Hepatocyte (in vitro differentiated cells): ENCODE measurements at regions not wholly inside any gene's neighbourhood (a gene's known extent, or its start where the extent isn't known, plus 50 kb on each side); places are given as distances from the start of the nearest gene placed in this dataset.
A peak's percentile ranks its signal among the peaks of the same experiment; 100 is the strongest.
"Not testable (repeated sequence)": the region's sequence is repeated elsewhere in the genome, so short reads cannot be mapped to it uniquely, and the experiment has no call there.

Experiments
- DNase-seq: peaks from one replicate; pipeline ENCODE4 v3.0.0-alpha.2; 2016; ENCODE audit warnings: low spot score
- H2AFZ ChIP-seq: fragments of 200-600 bp; sonication (generic); 2 replicates; pipeline ENCODE4 v1.6.0; 2016; ENCODE audit warnings: antibody characterized with exemption, mild to moderate bottlenecking
- H3K27ac ChIP-seq: fragments of 200-600 bp; sonication (generic); 2 replicates; pipeline ENCODE4 v1.5.1; 2016; ENCODE audit warnings: mild to moderate bottlenecking
- H3K27me3 ChIP-seq: fragments of 200-600 bp; sonication (generic); 2 replicates; pipeline ENCODE4 v1.6.1; 2016
- H3K36me3 ChIP-seq: fragments of 200-600 bp; sonication (generic); replicated peaks from 2 replicates; pipeline ENCODE4 v1.5.1; 2016; ENCODE audit warnings: low read depth; ENCODE audit not compliant: insufficient read depth
- H3K4me1 ChIP-seq: fragments of 200-600 bp; sonication (generic); 2 replicates; pipeline ENCODE4 v1.5.1; 2016; ENCODE audit warnings: mild to moderate bottlenecking, moderate library complexity; ENCODE audit not compliant: insufficient read depth
- H3K4me2 ChIP-seq: fragments of 200-600 bp; sonication (generic); 2 replicates; pipeline ENCODE4 v1.6.0; 2016
- H3K4me3 ChIP-seq: fragments of 200-600 bp; sonication (generic); 2 replicates; pipeline ENCODE4 v1.5.1; 2016; ENCODE audit warnings: mild to moderate bottlenecking
- H3K79me2 ChIP-seq: fragments of 200-600 bp; sonication (generic); 2 replicates; pipeline ENCODE4 v1.6.0; 2017; ENCODE audit warnings: mild to moderate bottlenecking
- H3K9me2 ChIP-seq: fragments of 200-600 bp; sonication (generic); replicated peaks from 2 replicates; pipeline ENCODE4 v1.6.0; 2017; ENCODE audit warnings: mild to moderate bottlenecking; ENCODE audit not compliant: insufficient read depth
- H3K9me3 ChIP-seq: fragments of 200-600 bp; sonication (generic); 2 replicates; pipeline ENCODE4 v1.5.1; 2016; ENCODE audit warnings: low read depth, mild to moderate bottlenecking
- H4K20me1 ChIP-seq: fragments of 200-600 bp; sonication (generic); 2 replicates; pipeline ENCODE4 v1.6.0; 2016; ENCODE audit warnings: mild to moderate bottlenecking; ENCODE audit not compliant: insufficient read depth, poor library complexity, severe bottlenecking
- EZH2 ChIP-seq: fragments of 200-600 bp; sonication (generic); IDR thresholded peaks from 2 replicates; pipeline ENCODE4 v1.6.1; 2016; ENCODE audit warnings: antibody characterized with exemption, mild to moderate bottlenecking, borderline replicate concordance
- EZH2phosphoT487 ChIP-seq: fragments of 200-600 bp; sonication (generic); IDR thresholded peaks from one replicate; pipeline ENCODE4 v1.6.1; 2018; ENCODE audit warnings: antibody characterized with exemption, mild to moderate bottlenecking, low read depth, moderate library complexity; ENCODE audit not compliant: unreplicated experiment, severe bottlenecking
- WGBS: methylation state at CpG from one replicate; pipeline ENCODE4 v1.1.6; 2016; ENCODE audit warnings: low lambda C conversion rate; ENCODE audit errors: missing lambda C conversion rate; 5-methylcytosine and 5-hydroxymethylcytosine counted together
- TF ChIP-seq, protein P1 (sequence below): fragments of 200-600 bp; sonication (generic); IDR thresholded peaks from 2 replicates; pipeline ENCODE4 v1.5.1; 2016; ENCODE audit warnings: antibody characterized with exemption, mild to moderate bottlenecking; ENCODE audit not compliant: poor library complexity

DNA sequence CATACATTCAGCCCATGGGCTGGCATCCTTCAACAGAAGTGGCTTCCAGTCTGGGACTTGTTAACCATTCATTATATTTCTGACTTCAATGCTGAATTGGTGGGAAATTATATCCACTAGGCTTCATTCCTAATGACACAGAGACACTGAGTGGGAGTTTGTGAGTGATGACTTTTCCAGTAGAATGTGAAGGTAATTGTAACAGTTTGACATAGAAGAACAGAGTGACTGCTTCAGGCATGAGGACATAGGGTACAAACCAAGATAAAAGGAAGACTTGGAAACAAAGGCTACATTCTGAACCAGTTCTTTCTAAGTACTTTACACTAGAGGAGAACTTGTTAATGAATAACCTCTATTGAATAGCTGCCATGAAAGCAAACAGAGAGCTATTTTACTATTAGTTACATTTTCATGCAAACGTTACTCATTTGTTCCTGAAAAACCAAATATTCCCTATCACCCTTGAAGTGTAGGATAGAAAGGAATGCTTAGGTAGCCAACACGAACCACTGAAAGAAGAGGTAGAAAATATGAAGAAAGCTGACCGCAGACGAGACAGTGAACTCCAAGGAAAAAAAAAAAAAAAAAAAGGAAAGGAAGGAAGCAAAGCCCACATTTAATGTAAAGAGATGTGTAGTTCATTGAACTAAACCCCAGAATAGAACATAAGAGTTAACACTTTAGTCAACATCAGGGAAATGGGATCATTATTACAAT lies 237.0 kb upstream of the SEMA3C start:
- 47% methylated on average over 4 of the region's 4 CpGs for WGBS
- TF ChIP-seq, protein P1, sequence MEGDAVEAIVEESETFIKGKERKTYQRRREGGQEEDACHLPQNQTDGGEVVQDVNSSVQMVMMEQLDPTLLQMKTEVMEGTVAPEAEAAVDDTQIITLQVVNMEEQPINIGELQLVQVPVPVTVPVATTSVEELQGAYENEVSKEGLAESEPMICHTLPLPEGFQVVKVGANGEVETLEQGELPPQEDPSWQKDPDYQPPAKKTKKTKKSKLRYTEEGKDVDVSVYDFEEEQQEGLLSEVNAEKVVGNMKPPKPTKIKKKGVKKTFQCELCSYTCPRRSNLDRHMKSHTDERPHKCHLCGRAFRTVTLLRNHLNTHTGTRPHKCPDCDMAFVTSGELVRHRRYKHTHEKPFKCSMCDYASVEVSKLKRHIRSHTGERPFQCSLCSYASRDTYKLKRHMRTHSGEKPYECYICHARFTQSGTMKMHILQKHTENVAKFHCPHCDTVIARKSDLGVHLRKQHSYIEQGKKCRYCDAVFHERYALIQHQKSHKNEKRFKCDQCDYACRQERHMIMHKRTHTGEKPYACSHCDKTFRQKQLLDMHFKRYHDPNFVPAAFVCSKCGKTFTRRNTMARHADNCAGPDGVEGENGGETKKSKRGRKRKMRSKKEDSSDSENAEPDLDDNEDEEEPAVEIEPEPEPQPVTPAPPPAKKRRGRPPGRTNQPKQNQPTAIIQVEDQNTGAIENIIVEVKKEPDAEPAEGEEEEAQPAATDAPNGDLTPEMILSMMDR = no peak
- H3K4me3 ChIP-seq = no peak overlapping the region
- peak overlapping the region; percentile 52 for H3K4me2 ChIP-seq
- H3K27ac ChIP-seq = peak overlapping the region; percentile 21
- H3K27me3 ChIP-seq = no peaks in the 10 kb centered on the region
- no peaks in the 10 kb centered on the region for H4K20me1 ChIP-seq
- DNase-seq = peak; percentile 26
- peaks cover 8% of the 10 kb centered on the region for H3K4me1 ChIP-seq
- no peaks in the 10 kb centered on the region for H3K9me2 ChIP-seq
- H3K79me2 ChIP-seq = no peaks in the 10 kb centered on the region
- H2AFZ ChIP-seq = no peak overlapping the region
- H3K36me3 ChIP-seq = no peaks in the 10 kb centered on the region
- H3K9me3 ChIP-seq = no peaks in the 10 kb centered on the region

DNA sequence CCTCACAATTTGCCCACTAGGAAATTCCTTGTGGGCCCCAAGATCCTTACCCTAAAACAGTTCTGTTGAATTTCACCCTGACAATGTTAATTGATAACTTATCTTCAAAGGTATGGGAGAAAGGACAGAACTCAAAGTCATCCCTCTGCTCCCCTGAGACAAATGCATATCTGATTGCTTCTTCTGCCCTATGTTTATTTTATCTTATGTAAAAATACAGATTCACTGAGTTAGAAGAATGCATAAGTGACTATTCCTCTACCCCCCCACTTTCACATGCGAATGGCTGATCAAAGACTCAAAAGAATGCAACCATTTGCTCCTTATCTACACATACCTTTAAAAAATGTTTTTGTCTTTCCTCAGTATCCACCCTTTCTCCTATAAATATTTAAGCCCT lies 235.7 kb upstream of the SEMA3C start:
- no peaks in the 10 kb centered on the region for H3K27me3 ChIP-seq
- H3K4me1 ChIP-seq = peaks cover 8% of the 10 kb centered on the region
- H3K9me3 ChIP-seq = no peaks in the 10 kb centered on the region
- H3K36me3 ChIP-seq = no peaks in the 10 kb centered on the region
- peak overlapping the region; percentile 4 for H2AFZ ChIP-seq
- no peak for DNase-seq
- no peaks in the 10 kb centered on the region for H4K20me1 ChIP-seq
- no peak overlapping the region for H3K4me3 ChIP-seq
- no peak overlapping the region for H3K4me2 ChIP-seq
- WGBS = 50% methylated on average over 1 of the region's 1 CpG
- TF ChIP-seq EZH2phosphoT487 = no peak
- no peak for TF ChIP-seq EZH2
- TF ChIP-seq, protein P1 = no peak
- peak overlapping the region; percentile 44 for H3K27ac ChIP-seq
- no peaks in the 10 kb centered on the region for H3K9me2 ChIP-seq
- H3K79me2 ChIP-seq = no peaks in the 10 kb centered on the region

DNA sequence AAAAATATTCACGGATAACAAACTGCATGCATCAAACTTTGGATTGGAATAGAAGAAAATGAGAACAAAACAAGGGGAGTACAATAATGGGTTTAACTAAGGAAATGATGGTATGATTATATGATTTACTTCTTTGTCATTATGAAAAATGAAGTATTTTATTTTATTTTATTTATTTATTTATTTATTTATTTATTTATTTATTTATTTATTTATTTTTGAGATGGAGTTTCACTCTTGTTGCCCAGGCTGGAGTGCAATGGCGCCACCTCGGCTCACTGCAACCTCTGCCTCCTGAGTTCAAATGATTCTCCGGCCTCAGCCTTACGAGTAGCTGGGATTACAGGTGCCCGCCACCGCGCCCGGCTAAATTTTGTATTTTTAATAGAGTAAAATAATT lies 234.1 kb upstream of the SEMA3C start:
- 99% methylated on average over 9 of the region's 9 CpGs for WGBS
- not testable (repeated sequence) for DNase-seq

DNA sequence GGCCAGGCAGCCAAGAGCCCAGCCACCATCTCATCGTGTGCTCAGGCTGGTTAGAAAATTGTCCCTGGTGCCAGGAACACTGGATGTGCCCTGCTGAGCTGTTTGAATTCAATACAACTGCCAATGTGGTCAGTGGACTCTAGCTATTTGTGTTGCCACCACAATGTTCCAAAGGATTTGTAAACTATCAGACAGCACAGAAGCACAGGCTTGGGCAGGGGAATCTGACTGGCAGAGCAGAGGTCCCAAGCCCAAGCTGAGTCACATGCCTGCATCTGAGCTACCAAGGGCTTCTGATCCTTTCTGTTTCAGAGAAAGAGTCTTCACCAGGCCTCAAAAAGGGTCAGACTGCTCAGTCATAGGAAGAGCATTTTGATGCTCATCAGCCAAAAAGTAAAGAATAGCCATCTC lies 232.1 kb upstream of the SEMA3C start:
- WGBS = 88% methylated on average over 1 of the region's 1 CpG
- H4K20me1 ChIP-seq = no peaks in the 10 kb centered on the region
- H2AFZ ChIP-seq = no peak overlapping the region
- H3K9me2 ChIP-seq = no peaks in the 10 kb centered on the region
- no peak overlapping the region for H3K27ac ChIP-seq
- H3K4me1 ChIP-seq = peaks cover 8% of the 10 kb centered on the region
- no peak overlapping the region for H3K4me3 ChIP-seq
- no peak for DNase-seq
- TF ChIP-seq EZH2 = no peak
- TF ChIP-seq, protein P1 = no peak
- no peak for TF ChIP-seq EZH2phosphoT487
- H3K36me3 ChIP-seq = no peaks in the 10 kb centered on the region
- no peaks in the 10 kb centered on the region for H3K79me2 ChIP-seq
- no peaks in the 10 kb centered on the region for H3K27me3 ChIP-seq
- no peaks in the 10 kb centered on the region for H3K9me3 ChIP-seq
- H3K4me2 ChIP-seq = no peak overlapping the region

More for the DNA sequence above, 234.1 kb upstream of the SEMA3C start:
- H2AFZ ChIP-seq, H3K4me1 ChIP-seq, H4K20me1 ChIP-seq, H3K79me2 ChIP-seq, H3K27me3 ChIP-seq, H3K36me3 ChIP-seq, H3K4me2 ChIP-seq, H3K4me3 ChIP-seq, H3K27ac ChIP-seq, H3K9me2 ChIP-seq, H3K9me3 ChIP-seq: not testable (repeated sequence)
